PFSK-1 (cell line): ENCODE measurements at regions not wholly inside any gene's neighbourhood (a gene's known extent, or its start where the extent isn't known, plus 50 kb on each side); places are given as distances from the start of the nearest gene placed in this dataset.

Experiments used
- FOXP2 ChIP-seq: optimal IDR thresholded peaks from 2 replicates; pipeline ENCODE3; 2011; ENCODE audit warnings: borderline replicate concordance, control low read depth, inconsistent platforms; ENCODE audit not compliant: insufficient read depth; ENCODE audit errors: extremely low read length, extremely low read depth
- POLR2AphosphoS5 ChIP-seq: IDR thresholded peaks from 2 replicates; pipeline ENCODE4 v1.6.1; 2012; ENCODE audit warnings: low read depth, mild to moderate bottlenecking, control low read depth, low read length, moderate library complexity
- SIN3A ChIP-seq: IDR thresholded peaks from 2 replicates; pipeline ENCODE4 v1.6.1; 2012; ENCODE audit warnings: mild to moderate bottlenecking, low read length, moderate library complexity, borderline replicate concordance; ENCODE audit not compliant: insufficient read depth
- TAF1 ChIP-seq: IDR thresholded peaks from 2 replicates; pipeline ENCODE4 v1.6.1; 2012; ENCODE audit warnings: low read length, control low read depth, borderline replicate concordance; ENCODE audit not compliant: insufficient read depth
- TF ChIP-seq, protein P1 (sequence below), 2 experiments: IDR thresholded peaks; 2 replicates each; pipeline versions ENCODE4 v1.6.1 to v1.8.0; 2011 to 2012; ENCODE audit warnings: low read depth in 2 of 2, low read length in 2 of 2, control low read depth in 1 of 2, inconsistent platforms in 1 of 2, mild to moderate bottlenecking in 1 of 2, moderate library complexity in 1 of 2; ENCODE audit not compliant: insufficient read depth in 1 of 2

DNA sequence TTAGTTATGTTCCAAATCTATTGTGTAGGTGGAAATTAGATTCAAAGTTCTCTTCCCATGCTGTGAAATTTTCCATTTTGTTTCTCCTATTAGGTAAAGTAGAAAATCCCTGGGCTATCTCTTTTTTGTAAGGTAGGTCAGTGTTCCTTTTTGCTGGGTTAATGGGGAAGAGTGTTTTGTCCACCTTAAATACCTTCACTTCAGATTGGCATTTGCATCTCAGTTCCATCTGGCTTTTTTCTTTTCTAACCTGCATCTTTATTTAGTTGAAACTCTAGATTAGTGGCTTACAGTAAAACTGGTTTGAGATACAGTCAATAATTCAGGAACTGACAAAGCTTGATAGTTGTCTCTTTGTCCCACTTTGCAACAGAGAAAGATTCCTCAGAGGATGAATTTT lies 1115.8 kb downstream of the PDHA2 start:
- TF ChIP-seq POLR2AphosphoS5 (no peak), TAF1 (no peak), FOXP2 (no peak)
- TF ChIP-seq, protein P1, sequence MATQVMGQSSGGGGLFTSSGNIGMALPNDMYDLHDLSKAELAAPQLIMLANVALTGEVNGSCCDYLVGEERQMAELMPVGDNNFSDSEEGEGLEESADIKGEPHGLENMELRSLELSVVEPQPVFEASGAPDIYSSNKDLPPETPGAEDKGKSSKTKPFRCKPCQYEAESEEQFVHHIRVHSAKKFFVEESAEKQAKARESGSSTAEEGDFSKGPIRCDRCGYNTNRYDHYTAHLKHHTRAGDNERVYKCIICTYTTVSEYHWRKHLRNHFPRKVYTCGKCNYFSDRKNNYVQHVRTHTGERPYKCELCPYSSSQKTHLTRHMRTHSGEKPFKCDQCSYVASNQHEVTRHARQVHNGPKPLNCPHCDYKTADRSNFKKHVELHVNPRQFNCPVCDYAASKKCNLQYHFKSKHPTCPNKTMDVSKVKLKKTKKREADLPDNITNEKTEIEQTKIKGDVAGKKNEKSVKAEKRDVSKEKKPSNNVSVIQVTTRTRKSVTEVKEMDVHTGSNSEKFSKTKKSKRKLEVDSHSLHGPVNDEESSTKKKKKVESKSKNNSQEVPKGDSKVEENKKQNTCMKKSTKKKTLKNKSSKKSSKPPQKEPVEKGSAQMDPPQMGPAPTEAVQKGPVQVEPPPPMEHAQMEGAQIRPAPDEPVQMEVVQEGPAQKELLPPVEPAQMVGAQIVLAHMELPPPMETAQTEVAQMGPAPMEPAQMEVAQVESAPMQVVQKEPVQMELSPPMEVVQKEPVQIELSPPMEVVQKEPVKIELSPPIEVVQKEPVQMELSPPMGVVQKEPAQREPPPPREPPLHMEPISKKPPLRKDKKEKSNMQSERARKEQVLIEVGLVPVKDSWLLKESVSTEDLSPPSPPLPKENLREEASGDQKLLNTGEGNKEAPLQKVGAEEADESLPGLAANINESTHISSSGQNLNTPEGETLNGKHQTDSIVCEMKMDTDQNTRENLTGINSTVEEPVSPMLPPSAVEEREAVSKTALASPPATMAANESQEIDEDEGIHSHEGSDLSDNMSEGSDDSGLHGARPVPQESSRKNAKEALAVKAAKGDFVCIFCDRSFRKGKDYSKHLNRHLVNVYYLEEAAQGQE (IDR thresholded peaks at IDR 0.05; ENCODE audit: insufficient read depth in 1 of 2, low read depth in 2 of 2, low read length in 2 of 2), result no peak

DNA sequence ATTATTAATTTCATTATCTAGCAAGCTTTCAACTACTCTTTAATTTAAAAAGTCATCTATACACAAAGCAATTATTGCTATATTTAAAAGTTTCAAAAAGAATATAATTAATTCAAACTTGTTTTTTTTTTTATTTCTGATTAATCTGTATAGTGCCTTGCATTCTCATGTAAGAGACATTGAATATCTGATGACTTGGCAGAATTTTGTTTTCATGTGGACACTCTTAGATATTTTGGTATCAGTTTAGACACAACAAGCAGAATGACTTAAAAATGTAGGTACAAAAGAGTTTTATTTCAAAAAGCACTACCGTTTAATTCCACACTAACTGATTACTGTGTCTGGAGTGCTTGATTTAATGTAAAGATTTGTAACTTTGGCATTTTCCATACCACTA lies 1129.6 kb downstream of the PDHA2 start:
- TF ChIP-seq FOXP2, result no peak
- TF ChIP-seq, protein P1 (IDR thresholded peaks at IDR 0.05; ENCODE audit: insufficient read depth in 1 of 2, low read depth in 2 of 2, low read length in 2 of 2), result no peak
- TF ChIP-seq SIN3A, result no peak
- no peak for TF ChIP-seq POLR2AphosphoS5
- TF ChIP-seq TAF1, result no peak

DNA sequence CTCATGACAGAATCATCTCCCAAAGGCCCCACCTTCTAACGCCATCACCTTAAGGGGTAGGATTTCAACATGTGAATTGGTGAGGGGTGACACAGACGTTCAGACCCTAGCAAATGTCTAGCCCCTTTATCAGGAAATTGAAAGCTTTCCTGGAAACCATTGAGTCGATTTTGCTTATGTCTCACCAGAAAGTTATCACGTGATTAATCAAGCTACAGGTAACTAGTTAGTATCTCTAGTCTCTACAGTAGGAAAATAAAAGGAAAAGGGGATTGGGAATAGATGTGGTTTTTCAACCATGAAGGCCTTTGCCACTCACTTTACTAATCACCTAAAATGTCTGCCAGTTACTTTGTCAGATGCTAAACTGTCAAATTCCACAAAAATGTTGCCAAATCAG lies 1133.0 kb downstream of the PDHA2 start:
- TF ChIP-seq SIN3A (no peak), FOXP2 (no peak), TAF1 (no peak), POLR2AphosphoS5 (no peak)
- TF ChIP-seq, protein P1 (IDR thresholded peaks at IDR 0.05; ENCODE audit: insufficient read depth in 1 of 2, low read depth in 2 of 2, low read length in 2 of 2), result no peak

DNA sequence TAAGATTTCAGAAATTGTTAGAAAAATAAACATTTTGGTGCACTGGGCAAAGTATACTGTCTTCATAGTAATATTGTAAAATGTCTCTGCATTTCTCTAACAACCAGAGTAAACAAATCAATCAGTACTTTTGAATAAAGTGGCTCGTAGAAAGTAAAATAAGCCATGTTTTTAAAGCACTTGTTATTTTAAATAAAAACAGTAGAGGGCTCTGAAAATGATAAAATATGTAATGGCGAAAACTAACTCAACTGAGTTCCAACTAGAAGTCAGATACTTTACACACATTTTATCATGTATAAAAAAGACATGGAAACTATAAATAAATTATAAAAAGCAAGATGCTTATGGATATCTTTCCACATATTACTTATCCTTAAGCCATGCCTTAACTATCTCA lies 1134.4 kb downstream of the PDHA2 start:
- TF ChIP-seq SIN3A (no peak), POLR2AphosphoS5 (no peak), TAF1 (no peak), FOXP2 (no peak)
- TF ChIP-seq, protein P1 (IDR thresholded peaks at IDR 0.05; ENCODE audit: insufficient read depth in 1 of 2, low read depth in 2 of 2, low read length in 2 of 2), result no peak

DNA sequence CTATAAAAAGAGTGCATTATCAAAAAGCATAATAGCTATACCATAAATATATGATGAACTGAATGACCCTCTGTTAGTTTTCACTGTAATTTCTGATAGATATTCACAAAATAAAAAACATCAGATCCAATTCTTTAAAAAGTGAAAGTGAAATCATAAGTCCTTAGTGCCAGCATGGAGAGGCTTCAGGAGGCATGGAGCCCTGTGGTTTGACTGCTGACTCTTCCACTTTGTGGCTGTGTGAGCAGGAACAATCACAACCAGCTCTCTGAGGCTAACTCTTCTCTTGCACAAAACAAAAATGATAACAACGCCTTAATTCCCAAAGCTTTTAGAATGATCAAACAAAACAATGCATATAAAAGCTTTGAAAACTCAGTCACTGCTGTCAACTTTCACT lies 1143.9 kb downstream of the PDHA2 start:
- TF ChIP-seq TAF1 (no peak), FOXP2 (no peak), POLR2AphosphoS5 (no peak), SIN3A (no peak)
- TF ChIP-seq, protein P1 (IDR thresholded peaks at IDR 0.05; ENCODE audit: insufficient read depth in 1 of 2, low read depth in 2 of 2, low read length in 2 of 2), result no peak
